ENCODE measurements at regions not wholly inside any gene's neighbourhood (a gene's known extent, or its start where the extent isn't known, plus 50 kb on each side); places are given as distances from the start of the nearest gene placed in this dataset.

DNA sequence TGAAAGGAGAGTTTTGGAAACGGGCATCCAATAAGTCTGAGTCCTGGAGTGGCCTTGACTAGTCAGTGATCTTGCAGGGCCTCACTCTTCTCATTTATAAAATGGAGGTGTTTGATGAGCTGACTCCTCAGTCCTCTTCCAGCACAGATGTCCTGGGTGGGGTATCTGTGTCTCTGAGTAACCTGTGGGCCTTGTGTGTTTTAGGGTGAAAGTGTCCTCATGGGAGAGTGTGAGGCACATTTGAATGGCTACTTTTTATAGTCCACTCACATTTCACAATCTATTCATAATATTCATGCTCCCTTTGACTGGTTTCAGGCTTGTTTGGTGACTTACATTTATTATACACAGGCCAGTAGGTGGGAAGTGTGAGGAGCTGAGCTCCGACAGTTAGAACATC lies 106.4 kb upstream of the CELF4 start:
- DNase-seq (ENCODE audit: low read depth): no peak

- DNase-seq (ENCODE audit: low read depth): no peak
These were observed 105.9 kb upstream of the CELF4 start for GRCh38 chr18:37671530-37671929.

- DNase-seq (ENCODE audit: low read depth): no peak
These were observed 105.5 kb upstream of the CELF4 start for GRCh38 chr18:37671119-37671518.

GRCh38 chr18:37669991-37670534 lies 104.5 kb upstream of the CELF4 start:
- no peak for DNase-seq (ENCODE audit: low read depth)

DNA sequence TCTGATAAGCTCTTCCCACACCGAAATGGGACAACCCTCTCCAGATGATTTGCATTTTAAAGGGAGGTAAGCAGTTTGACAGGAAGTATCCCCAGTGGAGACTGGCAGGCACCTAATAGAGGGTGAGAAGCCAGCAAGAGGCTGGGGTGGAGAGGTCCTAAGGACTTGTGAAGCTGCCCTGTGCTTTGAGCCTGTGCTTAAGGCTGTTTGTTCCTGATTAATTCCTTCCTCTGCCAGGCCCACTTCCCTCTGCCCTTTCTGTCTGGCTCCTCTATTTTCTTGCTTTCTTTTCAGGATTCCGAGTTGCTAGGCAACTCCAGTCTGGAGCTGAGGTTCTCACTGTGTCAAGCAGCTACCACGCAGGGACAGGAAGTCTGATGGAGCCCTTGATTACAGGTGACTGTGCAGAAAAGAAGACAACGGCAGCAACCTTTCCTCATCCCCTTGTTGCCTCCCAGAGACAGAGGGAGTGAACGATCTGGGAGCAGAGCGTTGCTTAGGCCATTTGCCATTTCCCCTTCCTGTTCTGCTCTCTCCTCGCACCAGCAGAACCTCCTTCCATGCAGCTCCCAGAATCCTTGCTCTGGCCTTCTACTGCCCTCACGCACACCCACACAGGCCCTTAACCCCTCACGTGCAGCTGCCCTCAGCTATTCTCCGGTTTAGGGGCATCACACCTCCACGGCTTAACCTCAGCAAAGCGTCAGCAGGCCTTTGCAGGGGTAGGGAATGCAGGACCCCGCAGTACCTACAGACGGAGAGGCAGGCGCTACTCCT lies 103.6 kb upstream of the CELF4 start:
- no peak for DNase-seq (ENCODE audit: low read depth)

DNA sequence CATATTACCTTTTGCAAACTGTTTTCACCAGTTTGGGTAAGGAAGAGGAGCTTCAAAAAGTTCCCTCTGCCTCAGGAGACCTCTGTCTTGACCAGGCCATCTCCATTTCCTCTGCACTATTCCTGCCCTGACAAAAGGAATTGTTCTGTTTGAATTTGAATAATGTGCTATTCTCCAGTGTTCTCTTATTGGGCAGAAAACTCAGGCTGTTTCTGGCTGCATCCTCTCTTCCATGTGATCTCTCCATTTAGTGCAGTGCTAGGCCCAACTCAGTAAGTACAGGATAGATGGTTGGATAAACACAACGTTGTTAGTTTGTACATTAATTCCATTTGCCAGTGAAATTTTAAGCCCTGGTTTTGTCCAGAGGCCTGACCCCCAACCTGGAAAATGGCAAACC lies 102.2 kb upstream of the CELF4 start:
- no peak for DNase-seq (ENCODE audit: low read depth)

- no peak for DNase-seq (ENCODE audit: low read depth)
These were observed 101.4 kb upstream of the CELF4 start for GRCh38 chr18:37666991-37667390.

- DNase-seq (ENCODE audit: low read depth): no peak
These were observed 100.9 kb upstream of the CELF4 start for GRCh38 chr18:37666451-37666850.

GRCh38 chr18:37665346-37665745 lies 99.7 kb upstream of the CELF4 start:
- DNase-seq (ENCODE audit: low read depth): no peak

- no peak for DNase-seq (ENCODE audit: low read depth)
These were observed 97.8 kb upstream of the CELF4 start for GRCh38 chr18:37663446-37663845.

GRCh38 chr18:37662546-37663339 lies 97.1 kb upstream of the CELF4 start:
- DNase-seq (ENCODE audit: low read depth): no peak

DNA sequence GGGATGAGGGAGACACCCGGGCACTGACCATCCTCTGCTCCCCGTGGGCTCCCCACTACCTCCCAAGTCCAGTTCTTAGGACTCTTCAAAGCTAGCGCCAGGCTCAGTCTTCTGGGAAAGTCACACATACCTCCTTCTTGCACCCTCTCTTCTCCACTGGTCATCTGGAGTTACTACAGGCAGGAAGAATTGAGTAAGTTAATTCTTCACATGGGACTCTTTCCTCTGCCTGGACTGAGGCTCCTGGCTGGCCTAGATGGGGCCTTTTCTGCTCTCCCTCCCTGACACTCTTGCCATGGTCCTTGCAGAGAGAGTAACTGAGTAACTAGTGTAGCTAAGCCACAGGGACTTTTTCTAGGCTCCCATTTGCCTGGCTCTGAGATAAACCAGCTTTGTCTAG lies 96.5 kb upstream of the CELF4 start:
- no peak for DNase-seq (ENCODE audit: low read depth)

DNA sequence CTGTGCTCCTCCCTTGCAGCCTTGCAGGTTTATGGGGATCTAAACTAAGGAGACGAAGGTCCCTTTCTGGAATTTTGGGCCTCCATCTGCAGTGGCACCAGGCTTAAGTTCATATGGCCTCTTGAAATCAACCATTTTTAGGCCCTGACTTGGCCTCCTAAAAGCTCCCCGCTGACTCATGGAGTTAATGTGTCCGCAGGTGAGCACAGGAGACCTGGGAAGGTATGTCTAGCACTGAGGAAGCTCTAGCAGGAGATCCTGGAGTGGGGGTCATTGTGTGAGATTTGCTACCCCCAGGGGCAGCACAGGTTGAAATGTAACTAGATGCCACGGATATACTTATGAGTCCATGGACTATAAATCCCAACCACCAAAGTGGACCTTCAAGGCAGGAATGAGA lies 95.9 kb upstream of the CELF4 start:
- DNase-seq (ENCODE audit: low read depth): no peak

DNA sequence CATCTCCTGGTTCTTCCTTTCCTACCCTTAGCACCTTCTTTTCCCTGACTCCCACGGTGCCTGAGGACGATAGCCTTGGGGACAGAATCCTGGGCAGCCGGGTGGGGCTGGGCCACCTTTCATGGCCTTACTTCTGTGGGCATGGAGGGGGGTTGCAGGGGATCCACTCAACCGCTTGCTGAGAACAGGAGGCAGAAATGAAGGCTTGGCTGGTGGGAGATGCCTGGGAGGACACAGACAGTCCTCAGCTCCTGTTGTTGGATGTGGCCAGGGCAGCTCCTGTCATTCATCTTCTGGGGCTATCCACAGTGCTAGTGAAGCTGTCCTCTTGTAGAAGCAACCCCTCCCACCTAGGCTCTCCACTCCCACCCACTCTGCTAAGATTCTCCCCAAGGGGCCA lies 95.5 kb upstream of the CELF4 start:
- no peak for DNase-seq (ENCODE audit: low read depth)

GRCh38 chr18:37660658-37661057 lies 95.1 kb upstream of the CELF4 start:
- DNase-seq (ENCODE audit: low read depth): no peak

GRCh38 chr18:37659906-37660305 lies 94.3 kb upstream of the CELF4 start:
- no peak for DNase-seq (ENCODE audit: low read depth)

- DNase-seq (ENCODE audit: low read depth): no peak
These were observed 93.3 kb upstream of the CELF4 start for GRCh38 chr18:37658894-37659293.

DNA sequence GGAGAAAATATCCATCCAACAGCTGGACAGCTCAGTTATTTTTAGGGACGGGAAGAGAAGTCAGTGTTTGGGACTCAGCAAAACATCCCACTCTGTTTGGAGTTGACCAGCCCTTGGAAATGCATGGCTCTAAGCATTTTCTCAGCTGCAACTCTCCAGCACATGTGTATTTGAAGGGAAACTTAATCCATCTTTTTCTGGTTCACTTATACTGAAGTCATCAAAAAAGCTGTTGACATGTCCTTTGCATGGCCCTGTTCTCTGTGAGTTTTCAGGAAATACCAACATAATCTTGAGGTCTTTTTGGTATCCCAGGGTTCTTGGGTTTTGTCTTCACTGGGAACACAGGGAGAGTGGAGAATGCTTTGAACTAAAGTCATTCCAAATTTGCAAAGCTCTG lies 91.9 kb upstream of the CELF4 start:
- DNase-seq (ENCODE audit: low read depth): no peak

DNA sequence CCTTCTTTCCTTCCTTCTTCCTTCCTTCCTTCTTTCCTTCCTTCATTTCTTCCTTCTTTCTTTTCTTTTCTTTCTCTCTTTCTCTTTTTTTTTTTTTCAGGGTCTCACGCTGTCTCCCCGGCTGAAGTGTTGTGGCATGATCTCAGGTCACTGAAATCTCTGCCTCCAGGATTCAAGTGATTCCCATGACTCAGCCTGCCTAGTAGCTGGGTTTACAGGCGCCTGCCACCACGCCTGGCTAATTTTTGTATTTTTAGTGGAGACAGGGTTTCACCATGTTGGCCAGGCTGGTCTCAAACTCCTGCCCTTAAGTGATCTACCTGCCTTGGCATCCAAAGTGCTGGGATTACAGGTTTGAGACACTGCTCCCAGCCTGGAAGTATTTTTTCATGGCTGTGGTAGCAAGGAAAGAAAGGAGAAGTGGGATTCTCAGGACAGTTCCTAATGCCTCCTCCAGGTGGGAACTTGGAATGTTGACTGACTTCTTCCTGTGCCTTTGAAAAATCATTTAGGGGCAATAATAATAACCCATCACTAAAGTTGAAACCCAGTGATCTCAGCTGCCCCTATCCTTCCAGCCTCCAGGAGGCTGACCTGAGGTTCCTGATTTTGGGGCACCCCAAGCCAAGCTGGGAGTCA lies 89.3 kb upstream of the CELF4 start:
- no peak for DNase-seq (ENCODE audit: low read depth)

GRCh38 chr18:37654034-37654433 lies 88.4 kb upstream of the CELF4 start:
- DNase-seq (ENCODE audit: low read depth): no peak

DNA sequence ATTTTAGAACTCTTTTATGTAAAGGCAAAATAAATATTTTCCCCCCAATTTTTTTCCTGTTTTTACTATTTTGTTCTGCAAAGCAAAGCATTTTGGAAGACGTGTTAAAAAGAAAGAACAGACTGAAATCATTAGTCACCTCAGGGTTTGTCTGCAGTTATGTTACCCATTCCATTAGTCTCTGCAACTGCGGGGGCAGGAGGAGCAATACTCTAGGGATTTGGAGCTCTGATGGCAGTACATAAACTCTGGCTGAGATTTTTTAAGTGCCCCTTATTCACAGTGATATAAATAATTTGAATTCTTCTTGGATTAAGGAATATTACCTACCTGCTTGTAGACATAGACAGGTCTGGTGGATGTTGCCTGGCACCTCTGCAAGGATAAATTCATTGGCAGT lies 88.0 kb upstream of the CELF4 start:
- no peak for DNase-seq (ENCODE audit: low read depth)

DNA sequence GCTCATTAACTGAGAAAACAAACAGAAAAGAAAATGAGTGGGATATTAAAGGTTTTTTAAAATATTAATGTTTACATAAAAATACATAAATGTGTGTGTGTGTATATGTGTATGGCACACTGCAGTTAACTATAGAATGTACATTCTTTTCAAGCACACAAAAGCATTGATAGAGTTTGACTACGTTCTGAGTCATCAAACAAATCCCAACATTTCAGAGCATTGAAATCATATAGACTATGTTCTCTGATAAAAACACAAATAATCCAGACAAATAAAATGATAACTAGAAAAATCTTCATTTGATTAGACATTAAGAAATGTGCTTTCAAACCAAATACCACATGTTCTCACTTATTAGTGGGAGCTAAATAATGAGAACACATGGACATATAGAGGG lies 84.3 kb upstream of the CELF4 start:
- DNase-seq (ENCODE audit: low read depth): no peak

DNA sequence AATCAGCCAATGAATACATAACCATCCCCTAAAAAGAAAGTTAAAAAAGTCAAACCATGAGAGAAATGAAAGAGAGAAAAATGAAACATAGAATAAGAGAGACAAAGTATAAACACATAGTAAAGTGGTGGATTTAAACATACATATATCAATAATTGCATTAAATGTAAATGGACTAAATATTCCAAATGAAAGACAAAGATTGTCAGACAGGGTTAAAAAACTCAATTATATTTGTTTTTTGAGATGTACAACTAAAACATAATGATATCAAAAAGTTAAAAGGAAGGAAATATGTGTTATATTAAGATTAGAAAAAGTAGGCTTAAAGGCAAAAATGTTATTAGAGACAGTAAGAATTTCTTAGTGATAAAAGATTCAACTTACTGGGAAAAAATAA lies 83.8 kb upstream of the CELF4 start:
- DNase-seq (ENCODE audit: low read depth): no peak

Measured in activated T-helper 9 cell treated with anti-CD3 and anti-CD28 coated beads, Interleukin-2, amount 50 U/mL, for 16 hours (primary cell).